ENCODE measurements at regions not wholly inside any gene's neighbourhood (a gene's known extent, or its start where the extent isn't known, plus 50 kb on each side); places are given as distances from the start of the nearest gene placed in this dataset.

DNA sequence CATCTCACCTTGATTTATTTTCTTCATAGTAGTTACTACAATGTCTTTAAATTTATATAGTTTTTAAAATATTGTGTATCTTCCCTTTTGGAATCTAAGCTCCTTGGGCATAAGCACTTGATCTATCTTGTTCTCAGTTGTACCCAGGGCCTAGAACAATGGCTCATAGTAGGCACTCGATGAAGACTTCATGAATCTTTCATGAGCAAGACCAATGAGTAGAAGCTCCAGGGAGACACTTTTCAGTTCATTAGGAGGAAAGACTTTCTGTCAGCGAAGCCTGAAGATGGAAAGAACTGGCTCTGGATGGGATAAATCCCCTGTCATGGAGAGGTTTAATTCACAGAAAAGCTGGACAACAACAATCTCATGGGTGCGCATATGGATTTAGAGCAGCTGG, 140.2 kb upstream of the CRY1 start:
- no TSS peak for BruUV-seq (replicated peaks)
- CTCF ChIA-PET (ENCODE audit: unreplicated experiment) = no interaction called here

DNA sequence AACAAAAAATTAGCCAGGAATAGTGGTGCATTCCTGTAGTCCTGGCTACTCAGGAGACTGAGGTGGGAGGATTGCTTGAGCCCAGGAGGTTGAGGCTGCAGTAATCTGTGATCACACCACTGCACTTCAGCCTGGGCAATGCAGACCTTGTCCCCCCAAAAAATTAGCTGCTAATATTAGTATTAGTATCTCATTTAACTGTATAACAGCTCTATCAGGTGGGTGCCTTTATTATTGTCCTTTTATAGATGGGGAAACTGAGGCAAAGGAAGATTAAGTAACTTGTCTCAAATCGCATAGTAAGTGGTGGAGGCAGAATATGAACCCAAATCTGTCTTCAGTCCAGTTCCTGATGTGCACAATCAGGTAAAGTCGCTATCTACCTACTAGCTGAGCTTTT, 142.3 kb upstream of the CRY1 start:
- no peak for DNase-seq (ENCODE audit: low spot score)
- TF ChIP-seq CTCF (conservative IDR thresholded peaks at IDR 0.05; ENCODE audit: low read length) (no peak), EZH2phosphoT487 (IDR thresholded peaks at IDR 0.05; ENCODE audit: borderline replicate concordance, low read depth, low read length) (no peak)
- Histone ChIP-seq H3K4me2 (ENCODE audit: low read length) (no peak overlapping the region), H3K36me3 (ENCODE audit: insufficient read depth, low read length) (no peaks in the 10 kb centered on the region), H3K9me3 (ENCODE audit: low read length) (no peaks in the 10 kb centered on the region), H3K4me3 (ENCODE audit: low read depth, low read length, poor library complexity, severe bottlenecking) (no peak overlapping the region), H3K9me2 (ENCODE audit: insufficient read depth, low read length) (no peaks in the 10 kb centered on the region), H3K4me1 (ENCODE audit: insufficient read depth, low read length, poor library complexity, severe bottlenecking) (no peaks in the 10 kb centered on the region), H3K27ac (ENCODE audit: low read depth, low read length, poor library complexity, severe bottlenecking) (no peak overlapping the region), H4K20me1 (ENCODE audit: insufficient read depth, low read length) (no peaks in the 10 kb centered on the region), H2AFZ (ENCODE audit: low read length) (no peak overlapping the region), H3K79me2 (ENCODE audit: insufficient read depth, low read depth, low read length) (no peaks in the 10 kb centered on the region)
- BruUV-seq (replicated peaks) = no TSS peak
- POLR2A ChIA-PET = no interaction called here
- intact Hi-C loops (cut with micrococcal nuclease; ENCODE audit: unreplicated experiment) = no loop called here
- CTCF ChIA-PET (ENCODE audit: unreplicated experiment) = no interaction called here

More for the DNA sequence above, 140.2 kb upstream of the CRY1 start:
- Histone ChIP-seq H3K9me3 (ENCODE audit: low read length) (no peaks in the 10 kb centered on the region), H3K4me3 (ENCODE audit: low read depth, low read length, poor library complexity, severe bottlenecking) (no peak overlapping the region), H3K79me2 (ENCODE audit: insufficient read depth, low read depth, low read length) (no peaks in the 10 kb centered on the region), H3K27ac (ENCODE audit: low read depth, low read length, poor library complexity, severe bottlenecking) (no peak overlapping the region), H3K4me1 (ENCODE audit: insufficient read depth, low read length, poor library complexity, severe bottlenecking) (no peaks in the 10 kb centered on the region), H3K36me3 (ENCODE audit: insufficient read depth, low read length) (no peaks in the 10 kb centered on the region), H4K20me1 (ENCODE audit: insufficient read depth, low read length) (no peaks in the 10 kb centered on the region), H2AFZ (ENCODE audit: low read length) (no peak overlapping the region), H3K4me2 (ENCODE audit: low read length) (no peak overlapping the region), H3K9me2 (ENCODE audit: insufficient read depth, low read length) (no peaks in the 10 kb centered on the region)
- no peak for TF ChIP-seq CTCF (conservative IDR thresholded peaks at IDR 0.05; ENCODE audit: low read length)
- TF ChIP-seq EZH2phosphoT487 (IDR thresholded peaks at IDR 0.05; ENCODE audit: borderline replicate concordance, low read depth, low read length) = no peak
- intact Hi-C loops (cut with micrococcal nuclease; ENCODE audit: unreplicated experiment) = no loop called here
- no peak for DNase-seq (ENCODE audit: low spot score)
- POLR2A ChIA-PET = interaction anchor here (0.6 kb wide), 1 partner anchor 13 kb away, joined by 3 read pairs; no protein-coding TSS in a partner anchor

- ChIA-PET CTCF (ENCODE audit: unreplicated experiment) (interaction anchor here (0.6 kb wide), 1 partner anchor 83 kb away, joined by 3 read pairs; no protein-coding TSS in a partner anchor), POLR2A (no interaction called here)
- H3K36me3 ChIP-seq (ENCODE audit: insufficient read depth, low read length) = no peaks in the 10 kb centered on the region
- intact Hi-C loops (cut with micrococcal nuclease; ENCODE audit: unreplicated experiment) = no loop called here
- BruUV-seq (replicated peaks) = no TSS peak
- H3K9me2 ChIP-seq (ENCODE audit: insufficient read depth, low read length) = no peaks in the 10 kb centered on the region
- no peaks in the 10 kb centered on the region for H3K4me1 ChIP-seq (ENCODE audit: insufficient read depth, low read length, poor library complexity, severe bottlenecking)
- TF ChIP-seq EZH2phosphoT487 (IDR thresholded peaks at IDR 0.05; ENCODE audit: borderline replicate concordance, low read depth, low read length) (no peak), CTCF (conservative IDR thresholded peaks at IDR 0.05; ENCODE audit: low read length) (no peak)
- H3K9me3 ChIP-seq (ENCODE audit: low read length) = no peaks in the 10 kb centered on the region
- no peak overlapping the region for H2AFZ ChIP-seq (ENCODE audit: low read length)
- no peak overlapping the region for H3K4me2 ChIP-seq (ENCODE audit: low read length)
- no peaks in the 10 kb centered on the region for H4K20me1 ChIP-seq (ENCODE audit: insufficient read depth, low read length)
- no peak overlapping the region for H3K4me3 ChIP-seq (ENCODE audit: low read depth, low read length, poor library complexity, severe bottlenecking)
- DNase-seq (ENCODE audit: low spot score) = no peak
- no peaks in the 10 kb centered on the region for H3K79me2 ChIP-seq (ENCODE audit: insufficient read depth, low read depth, low read length)
- H3K27ac ChIP-seq (ENCODE audit: low read depth, low read length, poor library complexity, severe bottlenecking) = no peak overlapping the region
Observed at GRCh38 chr12:107236824-107237511, 143.6 kb upstream of the CRY1 start.
